CD4-positive, alpha-beta T cell treated with Interleukin-6 at 100 ng/mL for 8 hours (primary cell): ENCODE measurements at regions not wholly inside any gene's neighbourhood (a gene's known extent, or its start where the extent isn't known, plus 50 kb on each side); places are given as distances from the start of the nearest gene placed in this dataset.

Source experiments
- DNase-seq: peaks from one replicate; pipeline ENCODE4 v3.0.0-alpha.2; 2020; ENCODE audit warnings: mixed read lengths, low spot score

- no peak for DNase-seq
Measured at GRCh38 chr6:150651808-150652470, 52.3 kb downstream of the PLEKHG1 start.

DNA sequence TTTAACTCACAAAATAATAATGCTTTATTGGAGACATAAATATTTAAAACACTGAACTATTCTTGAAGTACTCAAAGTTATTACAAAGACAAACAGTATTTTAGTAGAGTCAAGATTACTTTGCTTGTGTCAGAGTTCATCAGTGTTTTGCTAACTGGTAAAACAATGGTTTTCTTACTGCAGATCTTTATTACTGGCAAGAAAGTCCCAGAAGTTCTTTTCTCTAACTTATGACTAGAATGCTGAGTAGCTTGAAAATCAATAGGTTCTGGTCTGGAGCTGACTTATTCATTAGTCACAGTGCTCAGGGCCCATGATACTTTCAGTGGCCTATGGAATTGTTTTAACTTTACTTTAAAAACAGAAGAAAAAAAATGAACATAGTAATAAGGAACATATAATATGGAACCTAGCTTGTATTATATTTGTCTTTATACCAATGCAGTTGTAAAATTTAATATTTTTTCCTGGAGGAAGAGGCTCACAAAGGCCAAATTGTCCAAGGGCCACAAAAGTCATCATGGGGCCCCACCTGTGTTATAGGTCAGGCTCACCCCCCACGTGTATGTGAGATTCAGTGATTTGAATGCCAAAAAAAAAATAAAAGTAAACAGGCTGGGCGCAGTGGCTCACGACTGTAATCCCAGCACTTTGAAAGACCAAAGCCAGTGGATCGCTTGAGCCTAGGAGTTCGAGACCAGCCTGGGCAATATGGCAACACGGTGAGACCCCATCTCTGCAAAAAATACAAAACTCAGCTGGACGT lies 53.3 kb downstream of the PLEKHG1 start:
- DNase-seq, result no peak

DNA sequence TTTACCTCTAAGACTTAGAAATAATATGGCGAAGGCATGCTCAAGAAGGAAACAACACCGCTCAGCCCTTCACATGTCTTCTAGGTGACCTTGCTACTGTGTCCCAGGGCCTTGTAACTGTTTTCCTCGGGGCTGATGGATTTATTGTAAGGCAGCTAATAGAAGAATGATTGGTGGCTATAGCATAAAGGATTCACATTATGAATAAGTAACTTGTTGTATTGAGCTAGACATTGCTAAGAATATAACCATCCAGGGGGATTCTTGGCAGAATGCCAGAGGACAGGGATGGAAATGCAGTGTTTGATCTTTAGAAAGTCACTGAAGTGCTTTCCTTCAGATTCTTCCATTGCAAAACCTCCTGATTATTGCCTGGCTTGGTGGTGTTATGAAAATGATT lies 54.9 kb downstream of the PLEKHG1 start:
- no peak for DNase-seq

GRCh38 chr6:150656156-150656555 lies 56.5 kb downstream of the PLEKHG1 start:
- no peak for DNase-seq

GRCh38 chr6:150658421-150658820 lies 58.7 kb downstream of the PLEKHG1 start:
- DNase-seq, result no peak

- no peak for DNase-seq
Measured at GRCh38 chr6:150659046-150659763, 59.5 kb downstream of the PLEKHG1 start.

DNA sequence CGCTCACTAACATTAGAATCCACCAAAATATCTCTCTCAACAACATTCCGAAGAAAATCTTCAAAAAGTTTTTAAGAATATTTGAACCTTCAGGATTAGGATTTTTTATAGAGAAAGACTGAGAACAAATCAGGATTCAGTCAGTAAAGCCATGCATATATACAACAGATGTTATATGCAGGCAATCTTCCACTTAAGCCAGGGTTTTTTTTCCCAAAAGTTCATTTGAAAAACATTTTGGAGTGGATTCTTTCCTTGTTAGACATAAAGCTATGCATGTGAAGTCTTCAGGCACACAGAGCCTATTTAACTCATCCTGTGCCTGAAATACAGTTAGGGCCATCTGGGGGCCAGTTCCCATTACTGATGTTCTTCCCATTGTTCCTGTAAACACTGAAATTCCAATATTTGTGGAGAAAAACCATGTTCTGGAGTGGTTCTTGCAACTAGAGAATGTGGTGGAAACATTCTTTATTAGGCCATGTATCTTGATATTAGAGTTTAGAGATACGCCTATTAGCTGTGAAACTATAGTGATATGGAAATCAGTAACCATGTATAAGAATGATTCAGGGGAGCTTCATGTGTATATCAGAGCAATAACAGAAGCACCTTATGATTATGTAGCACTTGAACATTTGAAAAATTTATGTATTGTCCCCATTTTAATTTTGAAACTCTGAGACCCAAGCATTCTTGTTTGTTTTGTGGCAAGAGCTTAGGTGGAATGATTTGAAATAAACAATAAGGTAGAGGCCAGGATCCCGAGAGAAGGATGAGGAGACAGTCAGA lies 61.7 kb downstream of the PLEKHG1 start:
- DNase-seq, result no peak

GRCh38 chr6:150662814-150663213 lies 63.1 kb downstream of the PLEKHG1 start:
- DNase-seq, result no peak

GRCh38 chr6:150664091-150664490 lies 64.4 kb downstream of the PLEKHG1 start:
- no peak for DNase-seq

GRCh38 chr6:150666071-150666470 lies 66.4 kb downstream of the PLEKHG1 start:
- no peak for DNase-seq

- DNase-seq, result no peak
Measured at GRCh38 chr6:150667359-150667758, 67.7 kb downstream of the PLEKHG1 start.

DNA sequence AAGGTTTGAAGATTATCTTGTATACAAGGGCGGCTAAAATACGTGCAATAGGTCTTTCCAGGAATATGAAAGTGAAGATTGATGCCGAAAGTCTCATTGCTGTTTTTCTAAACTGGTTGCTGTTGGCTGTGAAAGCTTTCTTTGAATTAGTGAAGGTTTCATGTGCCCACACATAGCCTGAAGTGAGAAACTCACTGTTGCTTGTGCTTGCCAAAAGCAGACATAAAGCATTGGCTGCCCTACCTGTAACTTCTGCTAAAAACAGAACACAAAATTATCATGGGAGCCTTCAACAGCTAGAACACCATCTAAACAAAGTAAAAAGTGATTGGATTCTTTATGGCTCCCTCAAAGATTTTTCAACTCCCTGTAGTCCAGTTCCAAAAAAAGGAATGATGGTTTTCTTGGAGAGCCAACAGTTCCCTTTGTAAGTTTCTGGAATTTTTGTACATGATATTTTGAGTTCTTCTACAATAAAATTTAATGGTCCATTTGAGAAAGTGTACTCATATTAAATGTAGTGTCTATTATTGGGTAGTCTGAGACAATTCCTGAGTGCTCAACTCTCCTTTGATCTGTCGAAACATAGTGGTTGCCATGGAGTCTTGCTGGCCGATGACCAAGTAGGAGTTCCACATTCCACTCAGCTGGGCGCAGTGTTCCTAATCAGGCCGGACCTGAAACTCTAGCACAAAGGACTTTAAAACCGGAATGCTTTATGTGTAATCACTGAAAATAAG lies 68.5 kb downstream of the PLEKHG1 start:
- no peak for DNase-seq

GRCh38 chr6:150668900-150669302 lies 69.2 kb downstream of the PLEKHG1 start:
- no peak for DNase-seq

DNA sequence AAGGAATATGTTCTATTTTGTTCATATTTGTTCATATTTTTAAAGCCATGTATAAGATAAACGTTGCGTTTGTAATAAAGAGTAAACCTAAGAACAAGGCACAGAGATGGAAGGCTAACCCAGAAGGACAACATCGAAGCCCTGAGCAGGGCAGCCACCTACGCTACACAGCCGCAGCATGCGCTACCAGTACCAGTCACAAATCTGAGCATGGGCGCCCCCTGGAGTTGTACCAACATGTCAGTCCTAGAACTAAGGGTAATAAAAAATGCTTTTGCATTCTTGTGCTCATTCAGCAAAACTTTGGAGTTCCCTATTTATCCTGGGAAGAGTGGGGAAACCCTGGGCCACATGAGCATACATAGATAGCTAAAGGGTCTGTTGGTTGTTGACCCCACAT lies 70.6 kb downstream of the PLEKHG1 start:
- DNase-seq, result no peak

DNA sequence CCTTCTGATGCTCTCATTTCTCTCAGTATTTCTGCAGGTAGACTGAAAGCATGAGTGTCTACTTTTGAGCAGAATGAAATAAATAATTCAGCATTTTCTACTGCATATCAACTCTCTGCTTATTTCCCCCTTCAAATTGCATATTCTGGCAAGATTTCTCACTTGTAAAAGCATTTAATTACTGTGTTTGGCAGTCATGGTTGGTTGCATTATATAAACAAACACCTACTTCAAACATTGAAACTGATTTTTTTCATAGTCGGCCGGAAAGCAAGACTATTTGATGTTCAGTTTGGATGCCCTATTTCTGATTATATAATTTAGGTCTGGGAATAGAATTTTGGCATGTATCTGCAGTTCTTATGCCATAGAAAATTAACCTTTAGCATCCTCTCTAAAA lies 73.1 kb downstream of the PLEKHG1 start:
- DNase-seq, result no peak

DNA sequence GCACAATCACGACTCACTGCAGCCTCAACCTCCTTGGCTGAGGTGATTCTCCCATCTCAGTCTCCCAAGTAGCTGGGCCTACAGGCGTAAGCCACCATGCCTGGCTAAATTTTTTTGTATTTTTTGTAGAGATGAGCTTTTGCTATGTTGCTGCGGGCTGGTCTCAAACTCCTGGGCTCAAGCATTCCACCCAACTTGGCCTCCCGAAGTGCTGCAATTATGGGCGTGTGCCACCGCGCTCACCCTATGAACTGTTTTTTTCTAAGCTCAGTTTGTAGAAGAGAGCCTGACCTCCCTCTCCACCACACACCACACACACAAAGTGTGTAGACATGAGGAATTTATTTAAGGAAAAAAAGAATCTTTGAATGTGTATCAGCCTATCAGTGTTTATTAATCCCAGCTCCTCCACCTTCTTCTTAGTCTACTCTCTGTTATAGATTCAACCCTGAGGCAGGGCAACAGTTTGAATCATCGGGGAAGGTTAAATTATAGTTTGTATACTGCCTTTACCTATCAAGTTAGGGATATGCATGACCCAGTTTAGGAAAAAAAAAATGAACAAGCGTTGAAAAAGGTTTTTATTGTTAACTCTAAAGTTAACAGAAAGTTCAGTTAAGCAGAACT lies 74.1 kb downstream of the PLEKHG1 start:
- DNase-seq, result no peak

GRCh38 chr6:150676344-150676743 lies 76.7 kb downstream of the PLEKHG1 start:
- no peak for DNase-seq

GRCh38 chr6:150676772-150677171 lies 77.1 kb downstream of the PLEKHG1 start:
- no peak for DNase-seq

DNA sequence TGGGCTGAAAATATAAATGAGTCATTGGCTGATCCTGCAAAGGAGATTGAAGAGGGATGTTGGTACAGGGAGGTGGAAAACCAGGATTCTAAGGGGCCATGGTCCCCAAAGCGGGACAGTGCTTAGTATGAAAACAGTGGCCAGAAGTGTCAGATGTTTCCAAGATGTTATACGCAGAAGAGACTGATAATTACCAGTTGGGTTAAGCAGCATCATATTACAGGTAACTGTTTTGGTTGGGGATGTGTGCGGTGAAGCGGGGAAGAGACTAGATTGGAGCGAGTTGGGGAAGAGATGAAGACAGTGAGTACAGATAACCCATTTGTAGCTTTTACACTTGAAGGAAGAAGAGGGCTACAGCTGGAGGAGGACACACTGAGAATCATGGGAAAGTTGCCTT lies 80.8 kb downstream of the PLEKHG1 start:
- DNase-seq, result no peak

DNA sequence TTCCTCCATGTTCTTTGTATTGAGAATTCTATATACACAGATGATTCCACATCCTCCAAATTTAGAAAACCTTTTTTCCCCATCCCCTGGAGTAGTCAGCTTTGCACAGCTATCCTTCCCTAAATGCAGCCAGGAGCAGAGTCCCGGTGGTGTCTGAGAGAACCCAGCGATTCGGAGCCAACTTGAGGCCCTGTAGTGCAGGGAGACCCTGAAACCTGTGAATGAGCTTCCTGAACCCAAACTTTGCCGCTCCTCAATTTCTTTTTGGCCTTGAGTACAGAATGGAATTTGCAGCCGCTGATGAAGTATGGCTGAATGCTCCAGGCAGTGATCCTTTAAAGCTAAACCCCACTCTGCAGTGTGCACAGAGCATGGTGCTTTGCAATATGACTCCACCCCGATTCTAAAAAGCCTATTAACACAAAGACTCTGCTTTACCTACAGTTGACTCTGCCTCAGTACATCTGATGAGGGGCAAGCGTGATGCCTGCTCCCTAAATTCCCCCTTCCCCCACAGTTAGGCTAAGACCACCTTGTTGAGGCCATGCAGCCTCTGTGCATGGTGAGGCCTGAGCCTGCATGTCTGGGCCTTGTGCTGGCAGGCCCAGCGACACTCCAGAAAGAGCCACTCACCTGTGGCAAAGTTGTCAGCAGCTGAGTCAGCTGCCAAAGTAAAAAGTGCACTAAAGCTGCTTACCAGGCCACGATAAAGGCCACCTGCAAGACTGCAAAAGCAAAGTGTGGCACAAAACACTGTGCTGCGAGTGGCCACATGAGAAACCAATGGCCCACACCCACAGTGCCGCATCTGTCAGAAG lies 82.1 kb downstream of the PLEKHG1 start:
- DNase-seq, result no peak
